GM12878 (cell line): ENCODE measurements at regions not wholly inside any gene's neighbourhood (a gene's known extent, or its start where the extent isn't known, plus 50 kb on each side); places are given as distances from the start of the nearest gene placed in this dataset.

Experiments used
- CTCF ChIP-seq, 3 experiments: IDR thresholded peaks in 2 of 3; conservative IDR thresholded peaks in 1 of 3; 2 replicates each; pipeline ENCODE4 v1.5.1; 2011; ENCODE audit warnings: low read depth in 3 of 3, low read length in 3 of 3, mild to moderate bottlenecking in 3 of 3, control low read depth in 2 of 3, moderate library complexity in 2 of 3, inconsistent platforms in 1 of 3, mixed read lengths in 1 of 3; ENCODE audit not compliant: control insufficient read depth in 2 of 3, insufficient read depth in 1 of 3; ENCODE audit errors: extremely low read depth in 1 of 3
- HDAC6 ChIP-seq: fragments of 200-600 bp; sonication (generic); IDR thresholded peaks from one replicate; pipeline ENCODE4 v1.8.0; 2017; ENCODE audit warnings: antibody characterized with exemption; ENCODE audit not compliant: unreplicated experiment
- POU2F2 ChIP-seq: IDR thresholded peaks from 3 replicates; pipeline ENCODE4 v1.6.1; 2011; ENCODE audit warnings: low read depth, mild to moderate bottlenecking, low read length, borderline replicate concordance
- RAD21 ChIP-seq: IDR thresholded peaks from 2 replicates; pipeline ENCODE4 v1.6.1; 2011; ENCODE audit warnings: mild to moderate bottlenecking, low read depth, low read length, moderate library complexity; ENCODE audit not compliant: insufficient read depth
- REST ChIP-seq: IDR thresholded peaks from 2 replicates; pipeline ENCODE4 v1.6.1; 2012; ENCODE audit warnings: mild to moderate bottlenecking, low read depth, low read length
- SRF ChIP-seq, 2 experiments: IDR thresholded peaks; 2 replicates each; pipeline ENCODE4 v1.6.1; 2011; ENCODE audit warnings: low read depth in 2 of 2, low read length in 2 of 2, mild to moderate bottlenecking in 1 of 2, moderate library complexity in 1 of 2
- USF2 ChIP-seq: IDR thresholded peaks from 2 replicates; pipeline ENCODE4 v1.6.1; 2011; ENCODE audit warnings: low read depth, low read length, improper control_type of control experiment, borderline replicate concordance
- YY1 ChIP-seq: IDR thresholded peaks from 2 replicates; pipeline ENCODE4 v1.6.1; 2011; ENCODE audit warnings: low read depth, mild to moderate bottlenecking, low read length
- ZSCAN29 ChIP-seq: fragments of 450-650 bp; IDR thresholded peaks from 2 replicates; pipeline ENCODE4 v1.6.1; 2017; ENCODE audit warnings: mild to moderate bottlenecking, moderate library complexity
- TF ChIP-seq, protein P1 (sequence below): fragments of 450-650 bp; IDR thresholded peaks from 2 replicates; pipeline ENCODE4 v1.6.1; 2017; ENCODE audit warnings: low read depth, mild to moderate bottlenecking, moderate library complexity

DNA sequence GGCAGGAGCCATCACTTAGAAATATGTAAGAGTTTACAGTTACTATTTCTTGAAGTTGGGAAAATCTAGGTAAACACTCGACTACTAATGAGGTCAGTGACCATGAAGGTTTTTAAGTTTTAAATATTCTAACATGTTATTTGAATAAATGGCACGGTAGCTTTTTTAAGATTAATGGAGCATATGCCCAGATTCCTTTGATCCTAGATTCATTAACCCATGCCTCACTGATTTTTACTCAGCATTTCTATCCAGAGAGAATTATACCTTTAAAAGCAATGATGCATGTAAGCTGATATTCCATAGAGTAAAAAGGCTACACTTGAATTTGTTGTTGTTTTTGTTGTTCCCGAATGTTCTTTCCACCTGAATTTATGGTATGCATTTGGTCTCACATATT is 541.4 kb downstream of the DACH1 start:
- TF ChIP-seq CTCF (IDR thresholded peaks at IDR 0.05 in 2 of 3, conservative IDR thresholded peaks at IDR 0.05 in 1 of 3; ENCODE audit: control insufficient read depth in 2 of 3, extremely low read depth in 1 of 3, insufficient read depth in 1 of 3, low read depth in 3 of 3, low read length in 3 of 3) (no peak), YY1 (no peak), POU2F2 (no peak), SRF (IDR thresholded peaks at IDR 0.05; ENCODE audit: low read depth in 2 of 2, low read length in 2 of 2) (no peak), REST (no peak), RAD21 (no peak), HDAC6 (no peak), USF2 (no peak), ZSCAN29 (no peak)
- TF ChIP-seq, protein P1, sequence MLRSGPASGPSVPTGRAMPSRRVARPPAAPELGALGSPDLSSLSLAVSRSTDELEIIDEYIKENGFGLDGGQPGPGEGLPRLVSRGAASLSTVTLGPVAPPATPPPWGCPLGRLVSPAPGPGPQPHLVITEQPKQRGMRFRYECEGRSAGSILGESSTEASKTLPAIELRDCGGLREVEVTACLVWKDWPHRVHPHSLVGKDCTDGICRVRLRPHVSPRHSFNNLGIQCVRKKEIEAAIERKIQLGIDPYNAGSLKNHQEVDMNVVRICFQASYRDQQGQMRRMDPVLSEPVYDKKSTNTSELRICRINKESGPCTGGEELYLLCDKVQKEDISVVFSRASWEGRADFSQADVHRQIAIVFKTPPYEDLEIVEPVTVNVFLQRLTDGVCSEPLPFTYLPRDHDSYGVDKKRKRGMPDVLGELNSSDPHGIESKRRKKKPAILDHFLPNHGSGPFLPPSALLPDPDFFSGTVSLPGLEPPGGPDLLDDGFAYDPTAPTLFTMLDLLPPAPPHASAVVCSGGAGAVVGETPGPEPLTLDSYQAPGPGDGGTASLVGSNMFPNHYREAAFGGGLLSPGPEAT = no peak
